ENCODE measurements at regions not wholly inside any gene's neighbourhood (a gene's known extent, or its start where the extent isn't known, plus 50 kb on each side); places are given as distances from the start of the nearest gene placed in this dataset.

GRCh38 chr10:107631876-107632275 lies 467.4 kb upstream of the SORCS1 start:
- Mint-ChIP-seq H3K4me1 (no peaks in the 10 kb centered on the region), H3K27ac (peak overlapping the region in 1 of 3 experiments; percentile 91; a peak in 1 of 7 replicates), H3K27me3 (ENCODE audit: low read depth) (no peaks in the 10 kb centered on the region), H3K4me3 (no peak overlapping the region), H3K36me3 (ENCODE audit: insufficient read depth in 1 of 3, low read depth in 3 of 3) (no peaks in the 10 kb centered on the region), H3K9me3 (no peaks in the 10 kb centered on the region)
- no peak overlapping the region for H2AFZ ChIP-seq (ENCODE audit: low read length)
- DNase-seq: no peak
- H2BK120ac ChIP-seq (ENCODE audit: low read depth, low read length, poor library complexity, severe bottlenecking): no peak overlapping the region
- TF ChIP-seq, protein P1, sequence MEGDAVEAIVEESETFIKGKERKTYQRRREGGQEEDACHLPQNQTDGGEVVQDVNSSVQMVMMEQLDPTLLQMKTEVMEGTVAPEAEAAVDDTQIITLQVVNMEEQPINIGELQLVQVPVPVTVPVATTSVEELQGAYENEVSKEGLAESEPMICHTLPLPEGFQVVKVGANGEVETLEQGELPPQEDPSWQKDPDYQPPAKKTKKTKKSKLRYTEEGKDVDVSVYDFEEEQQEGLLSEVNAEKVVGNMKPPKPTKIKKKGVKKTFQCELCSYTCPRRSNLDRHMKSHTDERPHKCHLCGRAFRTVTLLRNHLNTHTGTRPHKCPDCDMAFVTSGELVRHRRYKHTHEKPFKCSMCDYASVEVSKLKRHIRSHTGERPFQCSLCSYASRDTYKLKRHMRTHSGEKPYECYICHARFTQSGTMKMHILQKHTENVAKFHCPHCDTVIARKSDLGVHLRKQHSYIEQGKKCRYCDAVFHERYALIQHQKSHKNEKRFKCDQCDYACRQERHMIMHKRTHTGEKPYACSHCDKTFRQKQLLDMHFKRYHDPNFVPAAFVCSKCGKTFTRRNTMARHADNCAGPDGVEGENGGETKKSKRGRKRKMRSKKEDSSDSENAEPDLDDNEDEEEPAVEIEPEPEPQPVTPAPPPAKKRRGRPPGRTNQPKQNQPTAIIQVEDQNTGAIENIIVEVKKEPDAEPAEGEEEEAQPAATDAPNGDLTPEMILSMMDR (conservative IDR thresholded peaks at IDR 0.05): no peak
- H3K4me2 ChIP-seq (ENCODE audit: insufficient read depth, insufficient read length, low read length): no peak overlapping the region
- no peak overlapping the region for H3K56ac ChIP-seq (ENCODE audit: insufficient read length, low read depth, low read length)
- H4K5ac ChIP-seq (ENCODE audit: insufficient read length, low read depth, low read length): no peak overlapping the region
- H3K27me3 ChIP-seq (ENCODE audit: insufficient read depth, low read length): no peaks in the 10 kb centered on the region
- H3K9ac ChIP-seq (ENCODE audit: extremely low read depth, insufficient read length, low read length): no peak overlapping the region
- WGBS (ENCODE audit: extremely low coverage, insufficient read length, low lambda C conversion rate): no CpG with 5 or more reads among the region's 4 CpGs
- H3K79me1 ChIP-seq (ENCODE audit: insufficient read depth, low read depth, low read length, poor library complexity, severe bottlenecking): no peaks in the 10 kb centered on the region
- H3K14ac ChIP-seq (ENCODE audit: insufficient read depth, low read length): no peak overlapping the region
- no peak overlapping the region for H2BK20ac ChIP-seq (ENCODE audit: low read depth, low read length, poor library complexity, severe bottlenecking)
- H3K9me3 ChIP-seq (ENCODE audit: control insufficient read depth, low read depth, low read length): no peaks in the 10 kb centered on the region
- no peaks in the 10 kb centered on the region for H3K79me2 ChIP-seq (ENCODE audit: insufficient read depth, low read length)
- H3K4ac ChIP-seq (ENCODE audit: low read depth, low read length): no peak overlapping the region
- H3K23me2 ChIP-seq (ENCODE audit: insufficient read length, low read depth, low read length, poor library complexity, severe bottlenecking): no peaks in the 10 kb centered on the region
- no peak overlapping the region for H4K8ac ChIP-seq (replicated peaks; ENCODE audit: insufficient read length, low read depth, low read length)
- H2AK5ac ChIP-seq (ENCODE audit: insufficient read length, low read length): no peak overlapping the region
- H3K18ac ChIP-seq (ENCODE audit: insufficient read length, low read depth, low read length): no peak overlapping the region
- H4K20me1 ChIP-seq (ENCODE audit: control insufficient read depth, insufficient read depth, insufficient read length): no peaks in the 10 kb centered on the region
- H2BK15ac ChIP-seq (ENCODE audit: low read depth, low read length): no peak overlapping the region
- H4K91ac ChIP-seq (ENCODE audit: insufficient read length, low read depth, low read length): no peak overlapping the region
- H3K27ac ChIP-seq (ENCODE audit: insufficient read length, low read depth, low read length): no peak overlapping the region
- H2BK5ac ChIP-seq (ENCODE audit: insufficient read length, low read length): no peak overlapping the region
- H2BK12ac ChIP-seq (ENCODE audit: insufficient read length, low read depth, low read length): no peak overlapping the region
- no peaks in the 10 kb centered on the region for H3K4me1 ChIP-seq (ENCODE audit: insufficient read depth, low read length)
- H3T11ph ChIP-seq (ENCODE audit: low read length): no peak overlapping the region
- no peak overlapping the region for H3K23ac ChIP-seq (ENCODE audit: insufficient read length, low read depth, low read length)

Data from H9 (cell line).